ENCODE measurements at regions not wholly inside any gene's neighbourhood (a gene's known extent, or its start where the extent isn't known, plus 50 kb on each side); places are given as distances from the start of the nearest gene placed in this dataset.

DNA sequence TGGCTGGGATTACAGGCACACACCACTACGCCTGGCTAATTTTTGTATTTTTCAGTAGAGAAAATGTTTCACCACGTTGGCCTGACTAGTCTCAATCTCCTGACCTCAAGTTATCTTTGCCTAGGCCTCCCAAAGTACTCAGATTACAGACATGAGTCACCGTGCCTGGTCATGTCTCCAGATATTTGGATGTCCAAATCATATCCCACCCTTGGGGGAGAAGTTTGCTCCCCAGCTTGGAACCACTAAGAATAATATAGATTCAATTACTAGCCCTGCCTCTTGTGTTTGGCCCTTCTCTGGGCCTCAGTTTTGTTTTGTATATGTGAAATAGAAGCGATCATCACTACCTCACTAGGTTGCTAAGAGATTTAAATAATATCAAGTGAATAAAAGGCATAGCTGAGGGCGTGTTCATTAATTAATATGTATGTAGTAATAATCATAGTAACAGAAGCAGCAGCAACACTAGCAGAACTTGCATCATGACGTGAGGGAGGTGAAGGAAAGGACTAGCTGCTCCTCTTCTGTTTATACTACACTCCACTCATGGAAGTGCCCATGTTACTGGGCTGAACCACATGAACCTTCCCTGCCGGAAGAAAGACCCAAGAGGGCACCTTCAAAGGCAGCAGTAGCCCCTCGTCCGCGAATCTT, 253.6 kb upstream of the XYLT1 start:
- DNase-seq: no peak

DNA sequence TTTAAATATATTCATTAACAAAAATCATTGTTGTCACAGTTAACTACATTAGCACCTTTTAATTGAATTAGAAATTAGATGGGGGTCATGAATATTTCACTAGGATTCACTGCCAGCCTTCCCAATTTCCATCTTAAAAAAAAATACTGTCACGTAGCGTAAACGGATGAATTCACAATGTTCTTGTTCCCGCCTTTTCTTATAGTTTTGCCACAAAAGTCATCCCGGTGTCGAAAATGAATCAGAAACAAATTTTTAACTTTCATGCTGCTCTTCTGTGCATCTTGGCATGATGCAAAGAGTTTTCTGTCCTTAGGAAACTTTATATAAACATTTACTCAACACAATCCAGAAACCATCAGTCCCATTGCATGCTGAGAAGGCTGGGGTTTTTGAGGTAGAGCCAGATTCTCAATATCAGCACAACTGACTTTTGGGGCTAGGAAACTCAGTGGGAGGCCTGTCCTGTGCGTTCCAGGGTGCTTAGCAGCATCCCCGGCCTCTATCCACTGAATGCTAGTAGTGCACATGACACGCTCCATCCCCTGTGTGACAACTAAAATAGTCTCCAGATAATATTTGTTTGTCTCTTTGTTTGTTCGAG, 252.9 kb upstream of the XYLT1 start:
- no peak for DNase-seq

DNA sequence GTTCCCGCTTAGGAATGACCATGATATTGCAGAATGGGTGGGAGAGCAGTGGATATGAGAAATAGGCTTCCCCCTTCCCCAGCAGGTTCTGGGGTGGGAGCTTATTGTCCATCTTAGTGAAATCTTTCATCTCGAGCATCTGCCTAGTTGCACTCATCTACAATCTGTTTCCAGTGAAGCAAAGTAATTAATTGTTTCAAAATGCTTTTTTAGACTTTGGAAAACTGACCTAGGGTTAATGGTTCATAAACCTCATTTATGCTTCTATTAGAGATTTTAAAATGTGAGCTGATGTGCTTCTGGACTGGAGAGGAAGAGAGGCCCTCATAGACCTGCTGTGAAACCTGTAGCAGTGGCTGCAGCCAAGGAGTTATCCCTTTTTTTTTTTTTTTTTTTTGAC, 247.7 kb upstream of the XYLT1 start:
- no peak for DNase-seq

DNA sequence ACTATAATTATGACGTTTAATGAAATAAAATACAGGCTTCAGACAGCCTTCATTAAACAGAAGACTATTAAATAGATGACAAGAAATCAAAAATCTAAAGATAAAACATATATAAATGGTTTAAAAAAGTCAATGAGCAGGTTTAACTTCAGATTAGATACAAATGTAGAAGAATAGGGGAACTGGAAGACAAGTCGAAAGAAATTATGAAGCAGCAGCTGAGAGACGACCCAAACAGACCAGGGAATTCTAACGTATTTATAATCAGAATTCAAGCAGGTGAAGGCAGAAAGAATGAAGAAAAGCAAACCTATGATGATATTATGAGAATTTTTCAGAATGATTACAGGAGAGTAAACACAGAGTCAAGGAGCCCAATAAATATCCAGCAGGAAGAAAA, 235.1 kb upstream of the XYLT1 start:
- no peak for DNase-seq

DNA sequence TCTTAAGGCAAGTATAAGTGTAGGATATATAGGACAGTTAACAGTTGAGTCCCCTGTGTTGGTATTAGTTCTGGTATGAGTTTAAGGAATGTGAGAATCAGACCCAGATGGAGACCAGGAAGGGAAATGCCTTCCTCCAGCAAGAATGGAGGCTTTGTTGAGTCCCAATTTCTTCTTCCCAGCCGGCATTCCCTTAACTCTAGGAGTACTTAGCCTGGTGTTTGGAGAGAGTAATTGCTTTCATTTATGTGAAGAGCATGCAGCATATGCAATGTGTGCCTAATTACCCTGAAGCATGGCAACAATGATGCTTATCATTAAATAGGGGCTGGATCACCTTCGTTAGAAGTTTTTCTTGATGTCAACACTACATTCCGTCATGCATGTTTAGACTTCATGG, 225.9 kb upstream of the XYLT1 start:
- DNase-seq: no peak

DNA sequence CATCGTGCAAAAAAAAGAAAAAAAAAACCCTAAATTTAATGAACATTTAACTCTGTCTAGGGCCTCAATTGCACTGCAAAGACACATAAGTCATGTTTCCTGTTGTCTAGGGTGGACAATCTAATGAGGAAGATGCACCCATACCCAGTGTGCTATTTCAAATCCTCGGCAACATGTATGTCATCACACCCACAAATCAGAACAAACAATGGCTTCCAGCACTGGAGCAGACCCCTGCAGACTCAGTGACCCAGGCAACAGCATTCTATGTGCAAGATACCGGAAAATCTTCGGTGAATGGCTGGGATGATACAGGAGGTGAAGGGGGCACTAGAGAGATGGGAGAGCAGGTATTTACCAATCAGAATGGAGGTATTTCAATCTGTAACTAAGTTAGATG, 221.7 kb upstream of the XYLT1 start:
- no peak for DNase-seq

DNA sequence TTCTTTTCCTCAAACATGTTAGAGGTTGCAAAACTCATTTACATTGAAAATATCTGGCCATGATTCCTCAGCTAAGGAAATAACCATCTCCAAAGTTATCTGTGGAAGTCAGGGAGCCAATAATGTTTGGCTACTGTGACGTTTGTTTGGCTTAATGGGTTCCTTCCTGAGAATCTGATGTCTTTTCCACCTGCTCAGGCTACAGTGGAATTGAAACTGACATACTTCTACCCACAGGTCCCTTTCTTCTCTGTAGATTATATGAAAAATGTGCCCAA, 221.1 kb upstream of the XYLT1 start:
- DNase-seq: no peak

DNA sequence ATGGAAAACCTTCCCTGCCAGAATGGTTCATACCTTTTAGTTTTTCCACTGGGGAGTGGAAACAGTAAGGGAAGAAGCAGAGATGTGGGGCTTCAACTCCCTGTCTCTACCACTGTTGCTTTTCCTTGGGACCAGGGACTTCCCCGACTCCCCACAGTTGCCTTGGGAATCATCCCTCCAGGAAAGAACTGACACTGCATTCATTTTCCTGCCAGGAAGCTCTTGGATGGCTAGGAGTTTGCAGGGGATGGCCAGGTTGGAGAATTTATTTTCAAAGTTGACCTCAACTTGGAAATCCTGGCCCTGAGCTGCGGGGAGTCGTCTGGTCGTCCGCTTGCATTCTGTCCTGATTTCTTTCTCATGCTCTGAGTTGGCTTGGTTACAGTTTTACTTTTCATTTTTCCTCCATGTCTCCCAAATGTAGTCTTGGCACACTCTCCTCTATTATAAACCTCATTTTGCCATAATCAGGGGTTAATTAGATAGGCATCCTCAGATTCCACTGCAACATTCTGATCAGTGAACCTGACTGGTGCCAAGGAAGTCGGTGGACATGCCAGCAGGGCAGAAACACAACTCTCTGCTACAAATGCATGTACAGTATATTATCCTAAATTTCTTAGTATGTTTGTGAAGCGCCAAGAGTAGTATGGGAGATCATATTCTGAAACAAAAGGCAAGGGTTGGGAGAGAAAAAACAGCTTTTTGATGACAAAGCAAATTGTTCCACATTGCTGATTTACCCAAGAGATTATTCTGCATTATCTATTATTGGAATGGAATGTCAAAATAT, 220.5 kb upstream of the XYLT1 start:
- no peak for DNase-seq

DNA sequence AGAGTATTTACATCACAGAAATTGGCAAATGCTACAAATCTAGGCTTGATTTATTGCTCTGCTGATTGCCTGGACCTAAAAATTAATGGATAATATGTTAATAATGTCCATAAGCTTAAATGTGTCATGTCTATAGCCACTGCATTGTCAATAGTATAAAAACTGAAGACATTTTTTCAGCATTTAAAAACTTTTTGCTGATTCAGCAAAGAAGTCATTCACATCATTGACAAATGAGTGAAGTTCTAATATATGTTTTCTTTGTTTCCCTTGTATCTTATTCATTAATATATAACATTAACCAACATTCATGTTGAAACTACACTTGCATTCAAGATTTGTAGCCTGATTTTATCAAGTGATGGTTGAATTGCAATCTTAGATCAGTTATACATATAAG, 214.7 kb upstream of the XYLT1 start:
- DNase-seq: no peak

DNA sequence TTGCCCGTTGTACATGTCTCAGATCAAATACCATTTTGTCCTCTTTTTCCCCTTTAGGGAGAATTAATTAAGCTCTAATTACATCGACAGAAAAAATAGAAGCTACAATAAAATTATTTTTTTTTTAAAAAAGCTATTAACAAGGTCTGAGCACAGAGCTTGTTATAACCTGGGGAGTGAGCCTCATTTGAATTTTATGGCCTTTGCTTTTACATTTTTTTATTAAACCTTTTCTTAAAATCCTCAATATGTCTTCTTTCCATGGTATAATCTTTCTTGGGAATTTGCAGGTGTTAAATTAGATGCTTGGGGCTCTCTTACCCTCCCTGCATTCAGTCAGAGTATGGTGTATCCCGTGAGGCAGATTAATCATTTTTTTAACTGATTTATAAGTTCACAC, 212.5 kb upstream of the XYLT1 start:
- DNase-seq: no peak

DNA sequence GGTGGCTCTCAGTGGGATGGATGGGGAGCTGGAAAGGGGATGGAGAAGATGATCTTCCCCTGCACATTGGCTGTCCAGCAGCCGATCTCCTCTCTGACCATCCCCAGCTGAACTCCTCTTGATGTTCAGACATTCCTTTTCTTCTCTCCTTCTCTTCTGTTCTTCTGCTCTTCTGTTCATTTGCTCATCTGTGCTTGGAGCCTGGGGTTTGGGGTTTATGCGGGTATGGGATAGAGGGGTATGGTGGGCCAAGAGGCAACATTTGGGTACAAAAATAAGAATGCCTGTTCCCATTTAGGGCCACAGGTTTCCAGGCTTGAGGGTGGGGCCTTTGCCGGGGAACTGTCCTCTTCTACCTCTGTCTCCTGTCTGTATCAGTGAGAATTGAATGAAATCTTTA, 205.4 kb upstream of the XYLT1 start:
- no peak for DNase-seq

DNA sequence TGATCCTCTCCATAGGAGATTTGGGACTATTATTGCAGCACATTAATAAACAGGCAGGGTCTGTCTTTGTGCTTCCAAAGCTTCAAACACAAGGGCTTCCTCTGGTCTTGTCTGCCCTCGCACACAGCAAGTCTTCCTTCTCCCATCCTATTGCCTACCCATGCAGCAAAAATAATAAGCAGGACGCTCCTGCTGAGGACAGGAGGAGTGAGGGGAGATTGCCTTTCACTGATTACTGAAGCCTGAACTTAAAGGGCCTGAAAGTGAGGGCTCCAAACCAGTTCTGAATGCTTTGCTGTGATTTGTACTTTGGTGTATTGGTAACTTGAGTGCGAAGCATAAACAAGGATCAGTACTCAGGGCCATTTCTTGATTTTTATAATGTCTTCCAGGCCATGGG, 197.6 kb upstream of the XYLT1 start:
- no peak for DNase-seq

DNA sequence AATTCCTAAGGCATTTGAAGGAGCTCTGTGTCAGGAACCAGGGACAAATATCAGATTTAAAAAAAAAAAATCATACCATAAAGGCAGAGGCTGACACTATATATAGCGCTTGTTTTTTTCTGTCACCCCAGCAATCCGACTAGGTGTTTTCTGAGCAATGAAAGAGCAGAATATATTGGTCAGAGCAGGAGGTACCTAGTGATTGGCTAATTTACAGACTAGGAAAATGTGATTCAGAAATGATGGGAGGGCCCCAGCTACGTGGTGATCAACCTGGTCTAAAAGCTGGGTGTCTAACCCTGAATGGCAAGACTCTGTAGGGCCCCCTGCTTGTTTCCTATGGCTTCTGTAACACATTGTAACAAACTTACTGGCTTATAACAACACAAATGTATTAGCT, 195.5 kb upstream of the XYLT1 start:
- no peak for DNase-seq

DNA sequence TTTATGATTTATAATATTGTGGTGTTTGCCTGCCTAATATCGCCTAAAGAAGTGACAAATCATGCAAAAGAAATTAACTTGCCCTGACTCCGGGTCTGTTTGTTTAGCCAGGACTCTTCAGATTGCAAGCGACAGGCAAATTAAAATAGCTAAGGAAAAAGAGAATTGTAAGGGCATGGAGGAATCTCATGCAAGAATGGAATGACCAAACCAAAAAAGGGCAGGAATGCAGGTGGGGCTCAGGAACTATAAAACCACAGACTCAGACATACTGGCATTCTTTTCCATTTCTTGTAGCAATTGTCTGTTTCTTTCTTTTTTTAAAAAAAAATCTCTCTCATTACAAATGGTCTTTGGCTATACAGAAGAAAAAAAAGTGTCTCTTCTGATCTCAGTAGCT, 188.1 kb upstream of the XYLT1 start:
- no peak for DNase-seq

DNA sequence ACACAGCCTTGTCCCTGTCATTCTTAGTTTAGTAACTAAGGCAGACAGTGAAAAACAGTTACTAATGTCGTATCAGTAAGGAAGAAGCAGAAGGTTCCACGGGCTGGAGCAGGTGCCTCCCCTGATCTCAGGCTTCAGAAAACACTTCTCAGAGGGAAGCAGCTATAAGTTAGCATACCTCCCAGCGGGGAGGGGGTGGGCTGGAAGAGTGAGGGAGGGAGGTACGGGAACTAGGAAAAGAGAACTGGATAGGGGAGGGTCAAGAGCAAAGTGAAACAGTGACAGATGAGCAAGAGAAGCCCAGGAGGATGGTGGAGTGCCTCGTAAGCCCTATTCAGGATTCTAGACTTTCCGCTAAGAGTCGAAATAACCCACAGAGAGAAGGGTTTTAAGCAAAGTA, 186.3 kb upstream of the XYLT1 start:
- DNase-seq: no peak

DNA sequence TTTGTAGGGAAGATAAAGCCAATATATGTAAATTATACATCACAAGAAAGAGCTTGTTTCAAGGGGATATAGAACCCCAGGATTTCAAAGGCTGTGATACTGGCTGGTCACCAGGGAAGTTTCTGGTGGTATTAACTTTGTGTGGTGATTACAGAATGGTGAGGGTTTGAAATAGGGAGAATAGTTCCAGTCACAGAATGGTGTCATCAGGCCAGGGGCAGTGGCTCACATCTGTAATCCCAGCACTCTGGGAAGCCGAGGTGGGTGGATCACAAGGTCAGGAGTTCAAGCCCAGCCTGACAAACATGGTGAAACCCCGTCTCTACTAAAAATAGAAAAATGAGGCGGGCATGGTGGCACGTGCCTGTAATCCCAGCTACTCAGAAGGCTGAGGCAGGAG, 183.8 kb upstream of the XYLT1 start:
- DNase-seq: no peak

DNA sequence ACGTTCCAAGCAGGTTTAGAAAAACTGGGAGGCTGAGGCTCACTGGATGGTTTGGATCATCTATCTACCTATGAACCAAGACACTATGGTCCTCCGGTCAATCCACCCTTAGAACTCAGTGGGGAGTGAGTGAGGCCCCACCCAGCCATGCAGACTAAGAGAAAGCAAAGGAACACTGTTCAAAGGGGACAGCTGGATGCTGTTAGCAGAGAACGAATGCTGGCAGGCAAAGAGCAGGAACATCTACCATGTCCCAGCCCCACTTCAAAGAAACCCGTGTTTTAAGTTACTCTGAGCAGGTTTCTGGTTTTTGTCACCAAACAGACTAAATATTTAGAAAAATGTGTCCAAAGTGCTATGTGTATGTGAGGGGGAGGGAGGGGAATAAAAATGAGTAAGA, 183.4 kb upstream of the XYLT1 start:
- no peak for DNase-seq

DNA sequence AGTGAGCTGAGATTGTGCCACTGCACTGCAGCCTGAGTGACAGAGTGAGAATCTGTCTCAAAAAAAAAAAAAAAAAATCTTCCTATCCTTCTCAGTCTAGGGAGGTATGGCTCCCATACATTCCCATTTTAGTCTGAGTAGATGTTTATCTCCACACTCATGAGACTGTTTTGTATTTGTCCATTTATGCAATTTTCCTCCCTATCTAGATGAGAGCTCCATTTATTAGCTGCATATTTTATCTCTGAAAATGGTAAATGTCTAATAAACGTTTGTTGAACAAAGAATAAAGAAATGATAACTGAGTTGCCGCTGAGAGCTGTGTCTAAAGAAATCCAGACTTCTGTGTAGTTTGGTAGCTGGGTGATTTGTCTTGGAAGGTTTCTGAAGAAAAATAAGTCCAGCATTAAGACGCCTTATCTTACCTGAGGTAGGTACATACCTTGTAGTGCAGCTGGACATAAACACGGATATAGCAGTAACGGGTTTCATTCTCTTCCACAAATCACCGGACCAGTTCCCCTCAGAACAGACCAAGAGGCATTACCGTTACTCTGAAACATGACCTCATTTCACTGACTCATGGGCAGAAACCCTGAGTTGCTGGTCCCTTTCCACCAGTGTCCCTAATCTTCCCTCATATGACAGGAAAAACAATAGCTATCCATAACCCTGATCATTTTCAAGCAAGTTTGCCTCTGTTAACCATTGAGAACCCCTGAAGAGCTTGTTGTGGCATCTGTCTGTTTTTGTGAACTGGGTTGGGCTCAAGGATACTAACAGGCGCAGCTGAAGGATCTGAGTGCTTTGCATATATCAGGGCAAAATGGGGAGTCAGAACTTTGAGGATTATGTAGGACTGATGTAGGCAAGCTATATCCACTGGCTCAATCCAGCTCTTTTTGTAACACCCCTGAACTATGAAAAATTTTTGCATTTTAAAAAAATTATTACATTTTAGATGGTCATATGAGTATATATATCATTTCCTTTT, 177.4 kb upstream of the XYLT1 start:
- no peak for DNase-seq

DNA sequence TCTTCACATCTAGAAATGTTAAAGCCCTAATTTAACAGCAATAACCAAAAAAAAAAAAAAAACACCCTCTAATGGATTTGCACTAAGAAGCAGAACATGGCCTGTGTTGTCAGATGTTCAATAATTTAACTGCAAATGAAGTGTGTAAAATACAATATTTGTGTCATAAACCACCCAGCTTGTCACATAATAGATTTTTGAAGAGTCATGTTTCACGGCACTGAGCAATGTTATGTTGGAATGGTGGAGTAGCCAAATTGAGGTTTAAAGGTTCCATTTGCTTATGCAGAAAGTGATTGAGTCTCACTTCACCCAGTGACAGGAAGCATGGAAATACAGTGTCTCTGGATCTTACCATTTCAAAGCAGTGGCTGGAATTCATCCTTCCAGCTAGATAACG, 173.2 kb upstream of the XYLT1 start:
- no peak for DNase-seq

DNA sequence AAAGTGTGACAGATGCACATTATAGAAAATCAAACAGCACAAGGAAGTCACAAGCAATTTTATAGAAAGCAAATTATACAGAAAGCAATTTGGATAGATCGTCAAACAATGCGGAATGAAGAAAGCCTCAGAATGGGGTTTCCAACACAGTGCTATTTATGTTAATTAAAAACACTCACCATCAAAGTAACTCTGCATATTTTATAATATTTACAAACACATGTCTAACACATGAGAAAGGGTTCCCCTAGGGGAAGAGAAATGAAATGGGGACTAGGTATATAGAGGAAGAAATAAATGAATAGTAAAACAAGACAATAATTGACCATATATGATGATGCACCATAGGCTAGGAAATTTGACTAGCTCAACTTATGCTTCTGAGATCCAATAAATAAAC, 171.2 kb upstream of the XYLT1 start:
- DNase-seq: no peak

DNA sequence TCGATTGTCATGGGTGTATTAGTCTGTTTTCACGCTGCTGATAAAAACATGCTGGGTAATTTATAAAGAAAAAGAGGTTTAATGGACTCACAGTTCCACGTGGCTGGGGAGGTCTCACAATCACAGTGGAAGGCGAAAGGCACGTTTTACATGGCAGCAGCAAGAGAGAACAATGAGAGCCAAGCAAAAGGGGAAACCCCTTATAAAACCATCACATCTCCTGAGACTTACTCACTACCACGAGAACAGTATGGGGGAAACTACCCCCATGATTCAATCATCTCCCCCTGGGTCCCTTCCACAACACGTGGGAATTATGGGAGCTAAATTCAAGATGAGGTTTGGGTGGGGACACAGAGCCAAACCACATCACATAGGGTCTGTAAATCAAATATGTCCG, 167.4 kb upstream of the XYLT1 start:
- DNase-seq: no peak

DNA sequence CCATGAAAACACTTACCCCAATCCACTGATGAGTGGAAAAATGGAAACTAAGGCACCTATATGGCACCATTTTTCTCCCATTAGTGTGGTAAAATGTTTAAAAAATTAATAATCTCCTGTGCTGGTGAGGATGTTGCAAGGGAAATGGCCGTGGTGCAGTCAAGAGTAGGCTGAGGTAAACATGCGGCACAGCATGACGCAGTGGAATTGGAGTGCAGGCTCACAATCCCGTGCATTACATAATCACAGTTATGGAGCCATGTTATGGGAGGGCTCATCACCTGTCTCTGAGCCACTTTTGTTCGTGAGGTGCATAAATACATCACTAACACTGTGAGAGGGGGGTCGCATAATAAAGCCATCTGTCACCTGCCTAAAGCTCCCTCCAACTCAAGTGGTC, 164.4 kb upstream of the XYLT1 start:
- no peak for DNase-seq

DNA sequence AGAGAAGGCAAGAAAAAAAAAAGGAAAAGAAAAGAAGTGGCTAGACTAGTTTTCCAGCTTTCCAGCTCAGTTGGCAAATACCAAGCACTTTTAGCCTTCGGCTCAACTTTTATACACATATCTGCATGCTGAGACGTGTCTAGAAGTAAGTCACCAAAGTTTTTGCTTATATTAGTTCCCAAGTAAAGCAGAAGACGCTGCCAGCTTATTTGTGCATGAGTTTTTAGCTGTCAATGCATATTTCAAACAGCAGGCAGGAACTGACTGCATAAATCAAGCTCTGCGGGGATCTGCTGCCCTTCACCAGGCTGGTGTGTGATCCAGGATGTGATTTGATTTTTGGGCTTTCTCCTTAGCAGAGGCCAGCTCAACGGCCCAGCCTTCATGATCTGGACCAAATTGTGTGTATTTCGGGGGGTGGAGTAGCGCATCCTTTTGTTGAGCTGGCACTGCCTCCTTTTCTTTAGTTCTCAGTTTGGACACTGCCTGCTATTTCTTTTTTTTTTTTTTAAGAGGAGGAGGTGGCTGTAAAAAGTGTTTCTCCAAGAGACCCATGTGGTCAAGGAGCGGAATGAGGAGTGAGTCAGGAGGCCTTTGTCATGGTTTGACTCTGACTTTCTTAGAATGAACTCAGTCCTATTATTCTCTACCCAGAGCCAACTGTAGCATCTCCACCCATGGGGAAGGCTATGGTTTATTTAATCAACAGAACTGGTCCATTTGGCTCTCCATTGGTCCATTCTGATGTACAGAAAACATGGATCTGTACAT, 162.6 kb upstream of the XYLT1 start:
- no peak for DNase-seq
